ENCODE measurements at regions not wholly inside any gene's neighbourhood (a gene's known extent, or its start where the extent isn't known, plus 50 kb on each side); places are given as distances from the start of the nearest gene placed in this dataset.

GRCh38 chr3:139260041-139260486 lies 83.8 kb upstream of the MRPS22 start:
- POLR2A ChIA-PET, result no interaction called here
- BruUV-seq (replicated peaks), result no TSS peak
- no peaks in the 10 kb centered on the region for H3K36me3 ChIP-seq (ENCODE audit: control insufficient read depth in 2 of 2, insufficient read depth in 2 of 2, low read length in 1 of 2)

DNA sequence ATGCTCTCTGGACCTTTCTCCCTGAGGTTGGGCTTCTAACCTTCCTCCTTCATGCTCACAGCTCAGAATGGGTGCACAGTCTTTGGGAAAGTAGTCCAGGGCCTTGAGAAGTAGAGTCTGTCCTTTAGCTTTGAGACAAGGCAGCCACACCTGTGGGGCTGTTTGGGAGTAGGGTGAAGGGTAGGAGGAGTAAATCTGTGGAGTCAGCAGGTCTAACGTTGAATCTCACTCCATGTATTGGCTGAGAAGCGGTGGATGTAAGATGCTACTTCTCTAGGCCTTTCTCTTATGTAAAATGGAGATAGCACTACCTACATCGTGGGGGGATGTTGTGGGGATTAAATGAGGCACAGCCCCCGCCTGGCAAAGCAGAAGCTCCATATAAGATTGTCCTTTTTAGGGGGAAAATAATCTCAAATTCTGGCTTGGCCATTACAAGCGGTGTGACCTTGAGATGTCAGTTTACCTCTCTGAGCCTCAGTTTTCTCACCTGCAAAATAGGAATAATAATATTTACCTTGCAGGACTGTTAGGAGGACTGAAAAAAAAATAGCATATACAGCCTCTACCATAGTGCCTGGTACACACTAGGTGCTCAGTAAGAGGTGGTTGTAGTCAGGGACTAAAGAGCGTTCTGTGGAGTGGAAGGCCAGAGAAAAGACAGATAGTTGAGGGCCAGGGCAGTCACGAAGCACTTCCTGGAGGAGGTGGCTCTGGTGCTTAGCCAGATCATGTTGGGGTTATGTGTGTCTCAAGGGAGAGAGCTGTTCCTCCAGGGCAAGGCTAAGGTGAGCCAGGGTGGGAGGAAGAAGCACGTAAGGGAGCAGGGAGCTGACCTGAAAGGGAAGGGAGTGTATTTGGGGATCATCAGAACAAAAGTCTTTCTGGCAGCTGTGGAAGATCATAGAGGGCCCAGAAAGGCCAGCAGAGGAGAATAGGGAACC lies 82.8 kb upstream of the MRPS22 start:
- Histone ChIP-seq H3K4me2 (ENCODE audit: control insufficient read depth, insufficient read depth) (no peak overlapping the region), H3K27ac (ENCODE audit: control insufficient read depth, insufficient read depth) (no peak overlapping the region), H3K4me1 (ENCODE audit: control insufficient read depth, insufficient read depth, low read length) (no peaks in the 10 kb centered on the region), H4K20me1 (ENCODE audit: control insufficient read depth, insufficient read depth) (no peaks in the 10 kb centered on the region), H3K9me3 (replicated peaks; ENCODE audit: control insufficient read depth, insufficient read depth, low read length) (no peaks in the 10 kb centered on the region), H3K79me2 (ENCODE audit: control insufficient read depth, insufficient read depth, low read length) (no peaks in the 10 kb centered on the region), H3K9ac (ENCODE audit: control insufficient read depth, insufficient read depth, low read length) (no peak overlapping the region), H3K27me3 (replicated peaks in 1 of 2; ENCODE audit: control insufficient read depth in 2 of 2, insufficient read depth in 2 of 2, low read length in 1 of 2) (no peaks in the 10 kb centered on the region), H3K4me3 (no peak overlapping the region), H2AFZ (ENCODE audit: control insufficient read depth, low read depth, low read length) (no peak overlapping the region), H3K36me3 (ENCODE audit: control insufficient read depth in 2 of 2, insufficient read depth in 2 of 2, low read length in 1 of 2) (no peaks in the 10 kb centered on the region)
- no peak for FAIRE-seq
- BruUV-seq (replicated peaks), result no TSS peak
- WGBS (ENCODE audit: insufficient coverage, insufficient replicate concordance, low lambda C conversion rate, missing lambda C conversion rate), result 16% methylated on average over 8 of the region's 8 CpGs
- intact Hi-C loops (cut with micrococcal nuclease; ENCODE audit: unreplicated experiment), result no loop called here
- SMC1A ChIA-PET (ENCODE audit: uncharacterized antibody, unreplicated experiment), result no interaction called here
- no peak for ATAC-seq
- CTCF ChIA-PET, result no interaction called here
- RAD21 ChIA-PET (ENCODE audit: unreplicated experiment), result no interaction called here
- no peak for DNase-seq (ENCODE audit: low read depth, low spot score)
- POLR2A ChIA-PET, result no interaction called here
- no peak for TF ChIP-seq MTA2 (IDR thresholded peaks at IDR 0.05; ENCODE audit: low read depth)
- no peak for TF ChIP-seq BHLHE40 (IDR thresholded peaks at IDR 0.05; ENCODE audit: borderline replicate concordance in 1 of 2, low read depth in 2 of 2, low read length in 1 of 2)
- TF ChIP-seq MEF2B (IDR thresholded peaks at IDR 0.05; ENCODE audit: partially characterized antibody, poor library complexity, severe bottlenecking), result no peak
- no peak for TF ChIP-seq DPF2 (IDR thresholded peaks at IDR 0.05)
- no peak for TF ChIP-seq SUZ12 (IDR thresholded peaks at IDR 0.05; ENCODE audit: unreplicated experiment)
- TF ChIP-seq FOS (IDR thresholded peaks at IDR 0.05; ENCODE audit: borderline replicate concordance, extremely low read depth, insufficient read length), result no peak
- TF ChIP-seq HDAC2 (IDR thresholded peaks at IDR 0.05), result no peak
- no peak for TF ChIP-seq CBFB (IDR thresholded peaks at IDR 0.05; ENCODE audit: low read depth)
- no peak for TF ChIP-seq RAD21 (IDR thresholded peaks at IDR 0.05; ENCODE audit: insufficient read depth, low read depth, low read length)
- no peak for TF ChIP-seq KAT2A (conservative IDR thresholded peaks at IDR 0.05; ENCODE audit: control insufficient read depth, low read depth, low read length)
- in situ Hi-C loops (cut with MboI), result no loop called here

More at GRCh38 chr3:139260041-139260486, 83.8 kb upstream of the MRPS22 start:
- WGBS (ENCODE audit: insufficient coverage, insufficient replicate concordance, low lambda C conversion rate, missing lambda C conversion rate), result 12% methylated on average over 3 of the region's 3 CpGs
- no peaks in the 10 kb centered on the region for H3K79me2 ChIP-seq (ENCODE audit: control insufficient read depth, insufficient read depth, low read length)
- H4K20me1 ChIP-seq (ENCODE audit: control insufficient read depth, insufficient read depth), result no peaks in the 10 kb centered on the region
- no peak overlapping the region for H3K4me3 ChIP-seq
- in situ Hi-C loops (cut with MboI), result no loop called here
- no peak for ATAC-seq
- H3K4me1 ChIP-seq (ENCODE audit: control insufficient read depth, insufficient read depth, low read length), result no peaks in the 10 kb centered on the region
- no peak overlapping the region for H3K9ac ChIP-seq (ENCODE audit: control insufficient read depth, insufficient read depth, low read length)
- H3K4me2 ChIP-seq (ENCODE audit: control insufficient read depth, insufficient read depth), result no peak overlapping the region
- SMC1A ChIA-PET (ENCODE audit: uncharacterized antibody, unreplicated experiment), result no interaction called here
- H3K27me3 ChIP-seq (replicated peaks in 1 of 2; ENCODE audit: control insufficient read depth in 2 of 2, insufficient read depth in 2 of 2, low read length in 1 of 2), result no peaks in the 10 kb centered on the region
- intact Hi-C loops (cut with micrococcal nuclease; ENCODE audit: unreplicated experiment), result no loop called here
- RAD21 ChIA-PET (ENCODE audit: unreplicated experiment), result no interaction called here
- no peaks in the 10 kb centered on the region for H3K9me3 ChIP-seq (replicated peaks; ENCODE audit: control insufficient read depth, insufficient read depth, low read length)
- no peak overlapping the region for H2AFZ ChIP-seq (ENCODE audit: control insufficient read depth, low read depth, low read length)
- H3K27ac ChIP-seq (ENCODE audit: control insufficient read depth, insufficient read depth), result no peak overlapping the region
- TF ChIP-seq, protein P1, sequence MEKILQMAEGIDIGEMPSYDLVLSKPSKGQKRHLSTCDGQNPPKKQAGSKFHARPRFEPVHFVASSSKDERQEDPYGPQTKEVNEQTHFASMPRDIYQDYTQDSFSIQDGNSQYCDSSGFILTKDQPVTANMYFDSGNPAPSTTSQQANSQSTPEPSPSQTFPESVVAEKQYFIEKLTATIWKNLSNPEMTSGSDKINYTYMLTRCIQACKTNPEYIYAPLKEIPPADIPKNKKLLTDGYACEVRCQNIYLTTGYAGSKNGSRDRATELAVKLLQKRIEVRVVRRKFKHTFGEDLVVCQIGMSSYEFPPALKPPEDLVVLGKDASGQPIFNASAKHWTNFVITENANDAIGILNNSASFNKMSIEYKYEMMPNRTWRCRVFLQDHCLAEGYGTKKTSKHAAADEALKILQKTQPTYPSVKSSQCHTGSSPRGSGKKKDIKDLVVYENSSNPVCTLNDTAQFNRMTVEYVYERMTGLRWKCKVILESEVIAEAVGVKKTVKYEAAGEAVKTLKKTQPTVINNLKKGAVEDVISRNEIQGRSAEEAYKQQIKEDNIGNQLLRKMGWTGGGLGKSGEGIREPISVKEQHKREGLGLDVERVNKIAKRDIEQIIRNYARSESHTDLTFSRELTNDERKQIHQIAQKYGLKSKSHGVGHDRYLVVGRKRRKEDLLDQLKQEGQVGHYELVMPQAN (conservative IDR thresholded peaks at IDR 0.05), result no peak
- no peak for DNase-seq (ENCODE audit: low read depth, low spot score)
- no peak for FAIRE-seq
- CTCF ChIA-PET, result no interaction called here

Data from GM12878 (cell line).